ENCODE measurements at regions not wholly inside any gene's neighbourhood (a gene's known extent, or its start where the extent isn't known, plus 50 kb on each side); places are given as distances from the start of the nearest gene placed in this dataset.

- intact Hi-C loops (cut with DNase I), result no loop called here
- Histone ChIP-seq H3K4me1 (no peaks in the 10 kb centered on the region), H3K9me3 (no peaks in the 10 kb centered on the region), H3K36me3 (no peaks in the 10 kb centered on the region), H3K4me3 (no peak overlapping the region), H3K27me3 (no peaks in the 10 kb centered on the region), H3K27ac (no peak overlapping the region)
- TF ChIP-seq POLR2AphosphoS5 (IDR thresholded peaks at IDR 0.05; ENCODE audit: insufficient read depth in 1 of 2, low read depth in 1 of 2), result no peak
- TF ChIP-seq, protein P1, sequence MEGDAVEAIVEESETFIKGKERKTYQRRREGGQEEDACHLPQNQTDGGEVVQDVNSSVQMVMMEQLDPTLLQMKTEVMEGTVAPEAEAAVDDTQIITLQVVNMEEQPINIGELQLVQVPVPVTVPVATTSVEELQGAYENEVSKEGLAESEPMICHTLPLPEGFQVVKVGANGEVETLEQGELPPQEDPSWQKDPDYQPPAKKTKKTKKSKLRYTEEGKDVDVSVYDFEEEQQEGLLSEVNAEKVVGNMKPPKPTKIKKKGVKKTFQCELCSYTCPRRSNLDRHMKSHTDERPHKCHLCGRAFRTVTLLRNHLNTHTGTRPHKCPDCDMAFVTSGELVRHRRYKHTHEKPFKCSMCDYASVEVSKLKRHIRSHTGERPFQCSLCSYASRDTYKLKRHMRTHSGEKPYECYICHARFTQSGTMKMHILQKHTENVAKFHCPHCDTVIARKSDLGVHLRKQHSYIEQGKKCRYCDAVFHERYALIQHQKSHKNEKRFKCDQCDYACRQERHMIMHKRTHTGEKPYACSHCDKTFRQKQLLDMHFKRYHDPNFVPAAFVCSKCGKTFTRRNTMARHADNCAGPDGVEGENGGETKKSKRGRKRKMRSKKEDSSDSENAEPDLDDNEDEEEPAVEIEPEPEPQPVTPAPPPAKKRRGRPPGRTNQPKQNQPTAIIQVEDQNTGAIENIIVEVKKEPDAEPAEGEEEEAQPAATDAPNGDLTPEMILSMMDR (IDR thresholded peaks at IDR 0.05), result no peak
- DNase-seq (ENCODE audit: extremely low spot score in 2 of 2), result no peak
Observed at GRCh38 chr4:151901631-151902030, 140.8 kb upstream of the GATB start.

DNA sequence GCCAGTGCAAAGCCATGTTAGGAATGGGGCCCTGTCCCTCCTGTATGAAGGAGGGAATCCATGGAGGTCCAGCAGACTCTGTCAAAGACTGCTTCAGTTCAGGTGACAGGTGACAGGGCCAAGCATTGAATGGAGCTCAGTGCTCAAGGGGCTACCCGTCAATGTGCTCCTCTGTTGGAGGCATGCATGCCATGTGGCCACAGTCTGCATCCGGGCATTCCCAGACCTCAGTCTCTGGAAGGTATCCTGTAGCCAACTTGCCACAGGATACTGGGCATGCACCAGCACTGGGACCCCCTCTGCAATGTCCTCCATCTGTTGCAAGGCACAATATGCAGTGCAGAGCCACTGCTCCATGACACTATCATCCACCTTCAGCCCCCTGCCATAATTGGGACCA, 136.1 kb upstream of the GATB start:
- DNase-seq (ENCODE audit: extremely low spot score in 2 of 2), result peak in 1 of 2 donors; percentile 69
- Histone ChIP-seq H3K4me1 (no peaks in the 10 kb centered on the region), H3K4me3 (no peak overlapping the region), H3K36me3 (no peaks in the 10 kb centered on the region), H3K27ac (no peak overlapping the region), H3K27me3 (no peaks in the 10 kb centered on the region), H3K9me3 (no peaks in the 10 kb centered on the region)
- intact Hi-C loops (cut with DNase I), result no loop called here
- TF ChIP-seq, protein P1 (IDR thresholded peaks at IDR 0.05), result no peak
- TF ChIP-seq POLR2AphosphoS5 (IDR thresholded peaks at IDR 0.05; ENCODE audit: insufficient read depth in 1 of 2, low read depth in 1 of 2) (no peak), POLR2A (IDR thresholded peaks at IDR 0.05) (no peak)

DNA sequence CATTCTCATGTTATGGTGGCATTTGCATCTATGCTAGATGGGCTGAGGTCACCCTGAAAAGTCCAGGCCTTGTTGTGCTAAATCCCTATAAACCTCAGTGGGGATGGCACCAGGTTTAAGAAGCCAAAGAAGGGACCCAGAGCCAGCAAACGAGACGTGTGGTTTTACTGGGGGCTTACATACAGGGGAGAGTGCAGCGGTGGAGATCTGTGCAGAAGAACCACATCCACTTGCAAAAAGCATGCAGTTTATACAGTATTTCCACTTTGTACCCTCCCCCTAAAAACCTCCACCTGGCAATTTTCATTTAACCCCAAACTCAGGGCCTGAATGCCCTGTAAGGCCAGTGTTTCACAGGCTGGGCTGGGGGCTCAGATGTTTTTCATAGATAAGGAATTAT, 134.9 kb upstream of the GATB start:
- intact Hi-C loops (cut with DNase I), result no loop called here
- TF ChIP-seq, protein P1 (IDR thresholded peaks at IDR 0.05), result no peak
- no peak for TF ChIP-seq POLR2A (IDR thresholded peaks at IDR 0.05)
- Histone ChIP-seq H3K4me1 (no peaks in the 10 kb centered on the region), H3K9me3 (no peaks in the 10 kb centered on the region), H3K27me3 (no peaks in the 10 kb centered on the region), H3K36me3 (no peaks in the 10 kb centered on the region), H3K27ac (no peak overlapping the region), H3K4me3 (no peak overlapping the region)
- peak in 1 of 2 donors; percentile 13 for DNase-seq (ENCODE audit: extremely low spot score in 2 of 2)

GRCh38 chr4:151894246-151894645, 133.4 kb upstream of the GATB start:
- DNase-seq (ENCODE audit: extremely low spot score in 2 of 2), result no peak
- no peaks in the 10 kb centered on the region for H3K27me3 ChIP-seq
- no peaks in the 10 kb centered on the region for H3K4me1 ChIP-seq
- H3K36me3 ChIP-seq, result no peaks in the 10 kb centered on the region
- TF ChIP-seq, protein P1 (IDR thresholded peaks at IDR 0.05), result no peak
- TF ChIP-seq POLR2AphosphoS5 (IDR thresholded peaks at IDR 0.05; ENCODE audit: insufficient read depth in 1 of 2, low read depth in 1 of 2), result no peak
- TF ChIP-seq POLR2A (IDR thresholded peaks at IDR 0.05), result no peak
- intact Hi-C loops (cut with DNase I), result no loop called here
- no peak overlapping the region for H3K4me3 ChIP-seq
- no peaks in the 10 kb centered on the region for H3K9me3 ChIP-seq
- H3K27ac ChIP-seq, result no peak overlapping the region

DNA sequence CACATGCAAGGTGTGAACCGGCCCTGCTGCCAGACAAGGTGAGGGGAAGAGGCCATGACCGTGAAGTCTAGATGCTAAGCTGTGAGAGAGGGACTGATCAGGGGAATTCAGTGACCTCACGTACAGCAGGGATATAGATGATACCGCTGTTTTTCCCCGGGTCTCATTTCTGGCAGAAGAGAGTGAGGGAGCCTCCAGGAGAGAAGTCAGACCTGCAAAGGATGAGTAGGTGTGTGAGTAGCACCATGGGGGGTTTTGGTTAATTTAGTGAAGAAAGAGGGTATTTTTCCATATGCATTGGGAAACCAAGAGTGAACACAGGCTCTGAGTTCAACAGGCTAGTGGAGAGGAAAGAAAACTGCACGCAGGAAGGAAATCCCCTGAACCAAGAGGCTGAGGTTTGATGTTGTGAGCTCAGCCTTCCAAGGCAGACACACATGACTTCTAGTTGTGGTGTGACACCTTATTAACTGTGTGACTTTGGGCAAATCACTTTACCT, 127.6 kb upstream of the GATB start:
- DNase-seq (ENCODE audit: extremely low spot score in 2 of 2), result no peak
- Histone ChIP-seq H3K9me3 (no peaks in the 10 kb centered on the region), H3K36me3 (no peaks in the 10 kb centered on the region), H3K27ac (no peak overlapping the region), H3K4me1 (no peaks in the 10 kb centered on the region), H3K4me3 (no peak overlapping the region), H3K27me3 (no peaks in the 10 kb centered on the region)
- intact Hi-C loops (cut with DNase I), result no loop called here
- TF ChIP-seq, protein P1 (IDR thresholded peaks at IDR 0.05), result no peak
- TF ChIP-seq POLR2AphosphoS5 (IDR thresholded peaks at IDR 0.05; ENCODE audit: insufficient read depth in 1 of 2, low read depth in 1 of 2) (no peak), POLR2A (IDR thresholded peaks at IDR 0.05) (no peak)

Data from vagina (tissue), 2 donors.